AG04450 (cell line): ENCODE measurements at regions not wholly inside any gene's neighbourhood (a gene's known extent, or its start where the extent isn't known, plus 50 kb on each side); places are given as distances from the start of the nearest gene placed in this dataset.
"Not testable (repeated sequence)": the region's sequence is repeated elsewhere in the genome, so short reads cannot be mapped to it uniquely, and the experiment has no call there.

Experiments
- CTCF ChIA-PET: fragments of 300-600, 350-600 bp; formaldehyde crosslinking; extraction: SDS; loops from one replicate; lab custom pipeline; 2022; ENCODE audit warnings: antibody characterized with exemption, inconsistent platforms; lab: Charles Lee
- POLR2A ChIA-PET: fragments of 350-600 bp; formaldehyde crosslinking; extraction: SDS; loops from one replicate; lab custom pipeline; 2021; ENCODE audit warnings: antibody characterized with exemption, inconsistent platforms; lab: Yijun Ruan, JAX
- DNase-seq: peaks from one replicate; pipeline ENCODE4 v3.0.0-alpha.2; 2011; ENCODE audit warnings: low read depth, low spot score
- H3K27ac ChIP-seq: one replicate; pipeline ENCODE4 v1.5.1; 2012; ENCODE audit warnings: low read depth, low read length, control low read depth
- H3K27me3 ChIP-seq: one replicate; pipeline ENCODE4 v1.6.0; 2012; ENCODE audit warnings: low read length; ENCODE audit not compliant: control insufficient read depth, insufficient read depth
- H3K4me3 ChIP-seq: 2 replicates; pipeline ENCODE4 v1.5.1; 2011; ENCODE audit warnings: mild to moderate bottlenecking, low read depth, low read length, control low read depth
- H3K9me3 ChIP-seq: 2 replicates; pipeline ENCODE4 v1.5.1; 2012; ENCODE audit warnings: low read length; ENCODE audit not compliant: control insufficient read depth, insufficient read depth
- CTCF ChIP-seq: IDR thresholded peaks from 2 replicates; pipeline ENCODE4 v1.5.1; 2011; ENCODE audit warnings: low read depth, low read length, control low read depth, inconsistent platforms

GRCh38 chr12:86574143-86574542 lies 318.0 kb upstream of the MGAT4C start:
- DNase-seq: no peak
- TF ChIP-seq CTCF: no peak
- no peaks in the 10 kb centered on the region for H3K9me3 ChIP-seq
- no peak overlapping the region for H3K4me3 ChIP-seq
- ChIA-PET POLR2A (no interaction called here), CTCF (no interaction called here)
- H3K27me3 ChIP-seq: no peaks in the 10 kb centered on the region
- no peak overlapping the region for H3K27ac ChIP-seq

DNA sequence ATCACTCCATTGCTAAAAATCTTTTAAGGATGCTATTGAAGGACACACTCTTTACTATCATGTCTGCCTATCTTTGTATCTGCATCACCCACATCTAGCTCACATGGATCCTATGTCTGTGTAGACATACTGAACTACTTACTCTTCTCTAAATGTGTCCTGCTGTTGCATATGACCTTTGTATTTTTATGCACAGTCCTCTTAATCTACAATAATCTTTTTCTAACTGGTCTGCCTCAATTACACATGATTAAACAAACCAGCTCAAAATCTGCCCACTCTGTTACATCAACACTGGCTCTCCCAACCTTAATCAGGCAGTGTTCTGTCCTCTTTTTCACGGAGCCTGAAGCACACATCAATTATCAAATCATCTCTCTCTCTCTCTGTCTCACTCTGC lies 316.3 kb upstream of the MGAT4C start:
- H3K4me3 ChIP-seq: no peak overlapping the region
- ChIA-PET POLR2A (no interaction called here), CTCF (no interaction called here)
- no peaks in the 10 kb centered on the region for H3K9me3 ChIP-seq
- DNase-seq: no peak
- H3K27me3 ChIP-seq: no peaks in the 10 kb centered on the region
- H3K27ac ChIP-seq: no peak overlapping the region
- TF ChIP-seq CTCF: no peak

DNA sequence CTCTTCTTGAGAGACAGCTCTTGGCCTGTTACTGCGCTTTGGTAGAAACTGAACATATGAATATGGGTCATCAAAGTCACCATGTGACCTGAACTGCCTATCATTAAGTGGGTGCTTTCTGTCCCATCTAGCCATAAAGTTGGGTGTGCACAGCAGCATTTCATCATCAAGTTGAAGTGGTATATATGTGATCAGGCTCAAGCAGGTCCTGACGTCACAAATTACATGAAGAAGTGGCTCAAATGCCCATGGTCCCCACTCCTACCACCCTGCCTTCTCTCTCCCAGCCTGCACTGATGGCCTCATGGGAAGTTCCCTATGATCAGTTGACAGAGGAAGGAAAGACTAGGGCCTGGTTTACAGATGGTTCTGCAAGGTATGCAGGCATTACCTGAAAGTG lies 308.8 kb upstream of the MGAT4C start:
- no peak for DNase-seq
- Histone ChIP-seq H3K27ac (no peak overlapping the region), H3K9me3 (no peaks in the 10 kb centered on the region), H3K27me3 (no peaks in the 10 kb centered on the region), H3K4me3 (no peak overlapping the region)
- ChIA-PET POLR2A (no interaction called here), CTCF (no interaction called here)
- no peak for TF ChIP-seq CTCF

DNA sequence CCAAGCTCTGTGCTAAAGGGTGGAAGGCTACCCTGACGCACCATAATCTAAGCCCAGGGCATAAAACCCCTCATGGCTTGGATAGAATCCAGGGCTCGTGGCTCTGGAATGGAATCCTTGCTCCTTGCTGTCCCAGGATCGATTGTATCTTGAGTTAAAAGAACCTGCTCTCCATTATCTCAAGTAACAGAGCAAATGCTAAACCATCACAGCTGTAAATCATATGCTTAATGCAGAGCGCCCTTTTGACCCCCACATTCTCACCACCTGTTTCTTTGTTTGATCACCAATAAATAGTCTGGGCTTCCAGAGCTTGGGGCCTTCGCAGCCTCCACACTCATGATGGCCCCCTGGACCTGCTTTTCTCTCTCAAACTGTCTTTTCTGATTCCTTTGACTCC lies 299.3 kb upstream of the MGAT4C start:
- H3K27ac ChIP-seq, H3K4me3 ChIP-seq, H3K9me3 ChIP-seq, CTCF ChIA-PET, DNase-seq, H3K27me3 ChIP-seq, POLR2A ChIA-PET: not testable (repeated sequence)

DNA sequence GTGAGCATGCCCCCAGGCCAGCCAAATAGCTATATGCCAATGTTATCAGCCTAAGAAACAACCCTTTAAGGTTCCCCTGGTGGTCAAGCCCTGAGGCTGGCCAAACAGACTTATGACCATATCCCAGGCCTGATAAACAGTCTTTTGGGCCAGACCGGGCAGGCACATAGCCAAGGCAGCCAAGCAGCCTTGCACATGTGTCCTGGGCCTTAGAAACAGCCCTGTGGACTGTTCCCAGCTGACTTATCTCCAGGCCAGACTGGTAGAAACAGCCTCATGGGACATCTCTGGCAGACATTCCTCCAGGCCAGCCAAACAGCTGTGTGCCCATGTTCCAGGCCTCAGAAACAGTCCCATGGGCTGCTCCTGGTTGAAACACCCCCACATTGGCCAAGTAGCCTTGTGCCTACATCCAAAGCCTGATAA lies 295.0 kb upstream of the MGAT4C start:
- Histone ChIP-seq H3K9me3 (no peaks in the 10 kb centered on the region), H3K27ac (no peak overlapping the region), H3K27me3 (no peaks in the 10 kb centered on the region), H3K4me3 (no peak overlapping the region)
- no peak for TF ChIP-seq CTCF
- CTCF ChIA-PET: no interaction called here
- POLR2A ChIA-PET: no interaction called here
- no peak for DNase-seq
